H1 (cell line): ENCODE measurements at regions not wholly inside any gene's neighbourhood (a gene's known extent, or its start where the extent isn't known, plus 50 kb on each side); places are given as distances from the start of the nearest gene placed in this dataset.

Source experiments
- CTCF ChIA-PET: fragments of 300-600 bp; sonication (Branson Sonifier 250); formaldehyde crosslinking; loops from one replicate; lab custom pipeline; 2021; ENCODE audit not compliant: partially characterized antibody; lab: Charles Lee
- POLR2A ChIA-PET: fragments of 300-600 bp; sonication (Branson Sonifier 250); formaldehyde crosslinking; loops from one replicate; lab custom pipeline; 2021; ENCODE audit warnings: inconsistent platforms; ENCODE audit not compliant: partially characterized antibody; lab: Charles Lee
- DNase-seq, 2 experiments: peaks; one replicate each; pipeline versions ENCODE4 v3.0.0 to v3.0.0-alpha.2; 2010 to 2022; ENCODE audit warnings: low spot score in 2 of 2, low read depth in 1 of 2, mixed read lengths in 1 of 2
- FAIRE-seq: peaks from 2 replicates; lab custom pipeline; 2011; peaks lifted over from hg19 to GRCh38; lab: Jason Lieb, UNC
- H2AFZ ChIP-seq: 2 replicates; pipeline ENCODE4 v1.8.1; 2012; ENCODE audit warnings: low read length, inconsistent platforms
- H2AK5ac ChIP-seq: 2 replicates; pipeline ENCODE4 v1.6.1; 2013; ENCODE audit warnings: low read depth, low read length
- H2BK120ac ChIP-seq: replicated peaks from 2 replicates; pipeline ENCODE3; 2013; ENCODE audit warnings: low read depth, low read length, inconsistent platforms
- H2BK12ac ChIP-seq: 2 replicates; pipeline ENCODE4 v1.6.1; 2013; ENCODE audit warnings: low read depth, low read length
- H2BK15ac ChIP-seq: 2 replicates; pipeline ENCODE4 v1.6.1; 2013; ENCODE audit warnings: low read length
- H2BK20ac ChIP-seq: 2 replicates; pipeline ENCODE4 v1.6.1; 2013; ENCODE audit warnings: low read length
- H2BK5ac ChIP-seq: 2 replicates; pipeline ENCODE4 v1.6.1; 2013; ENCODE audit warnings: low read depth, low read length
- H3K14ac ChIP-seq: 2 replicates; pipeline ENCODE4 v1.6.1; 2013; ENCODE audit warnings: inconsistent platforms; ENCODE audit not compliant: insufficient read length
- H3K18ac ChIP-seq: 2 replicates; pipeline ENCODE4 v1.6.1; 2013; ENCODE audit warnings: low read length; ENCODE audit errors: extremely low read depth
- H3K23ac ChIP-seq: 2 replicates; pipeline ENCODE4 v1.6.1; 2013; ENCODE audit warnings: inconsistent platforms; ENCODE audit not compliant: insufficient read length
- H3K23me2 ChIP-seq: 2 replicates; pipeline ENCODE4 v1.6.1; 2013; ENCODE audit warnings: low read depth, low read length
- H3K27ac ChIP-seq: 2 replicates; pipeline ENCODE4 v1.6.1; 2011; ENCODE audit warnings: low read depth, low read length, inconsistent platforms
- H3K27me3 ChIP-seq, 4 experiments: replicated peaks in 1 of 4; 1 replicate in 1 of 4; 2 replicates in 3 of 4; pipeline versions ENCODE4 v1.6.1 to v1.8.1; 2011 to 2013; ENCODE audit warnings: low read length in 3 of 4, mild to moderate bottlenecking in 3 of 4, inconsistent platforms in 2 of 4, mixed read lengths in 2 of 4, moderate library complexity in 1 of 4; ENCODE audit not compliant: control insufficient read depth in 3 of 4, insufficient read depth in 3 of 4; ENCODE audit errors: extremely low read depth in 1 of 4
- H3K36me3 ChIP-seq, 4 experiments: 2 replicates each; pipeline versions ENCODE4 v1.6.1 to v1.8.1; 2011 to 2013; ENCODE audit warnings: mild to moderate bottlenecking in 4 of 4, low read length in 3 of 4, moderate library complexity in 2 of 4, control low read depth in 1 of 4, inconsistent platforms in 1 of 4; ENCODE audit not compliant: insufficient read depth in 4 of 4, control insufficient read depth in 2 of 4
- H3K4ac ChIP-seq: replicated peaks from 2 replicates; pipeline ENCODE3; 2013; ENCODE audit warnings: low read length, low read depth, mixed read lengths, inconsistent platforms; ENCODE audit not compliant: insufficient read length
- H3K4me1 ChIP-seq, 4 experiments: replicated peaks in 1 of 4; 1 replicate in 1 of 4; 2 replicates in 3 of 4; pipeline versions ENCODE4 v1.6.1 to v1.8.1; 2011 to 2013; ENCODE audit warnings: low read length in 3 of 4, inconsistent platforms in 2 of 4, mixed read lengths in 1 of 4; ENCODE audit not compliant: insufficient read depth in 4 of 4, control insufficient read depth in 3 of 4
- H3K4me2 ChIP-seq, 2 experiments: 2 replicates each; pipeline versions ENCODE4 v1.6.1 to v1.8.1; 2011 to 2013; ENCODE audit warnings: low read depth in 2 of 2, low read length in 2 of 2, control low read depth in 1 of 2, inconsistent platforms in 1 of 2, mild to moderate bottlenecking in 1 of 2; ENCODE audit not compliant: insufficient read depth in 1 of 2
- H3K4me3 ChIP-seq, 4 experiments: fragments of 200-600, 300-600 bp in 1 of 4; sonication (generic), shearing (Covaris generic), sonication (Bioruptor Twin) in 1 of 4; 2 replicates each; pipeline versions ENCODE4 v1.5.1 to v1.8.1; 2011 to 2016; ENCODE audit warnings: low read length in 4 of 4, low read depth in 3 of 4, control low read depth in 2 of 4, inconsistent platforms in 2 of 4, mild to moderate bottlenecking in 2 of 4, mixed read lengths in 1 of 4, moderate library complexity in 1 of 4; ENCODE audit not compliant: insufficient read depth in 2 of 4; ENCODE audit errors: extremely low read depth in 1 of 4
- H3K56ac ChIP-seq: replicated peaks from 2 replicates; pipeline ENCODE3; 2013; ENCODE audit warnings: low read depth, mild to moderate bottlenecking, mixed read lengths, low read length, inconsistent platforms; ENCODE audit not compliant: insufficient read length
- H3K79me1 ChIP-seq: 2 replicates; pipeline ENCODE4 v1.6.1; 2013; ENCODE audit warnings: low read depth, low read length, control low read depth
- H3K79me2 ChIP-seq, 2 experiments: 2 replicates each; pipeline versions ENCODE4 v1.6.1 to v1.8.1; 2012 to 2013; ENCODE audit warnings: low read length in 2 of 2, mild to moderate bottlenecking in 2 of 2, inconsistent platforms in 1 of 2; ENCODE audit not compliant: insufficient read depth in 2 of 2, control insufficient read depth in 1 of 2
- H3K9ac ChIP-seq, 4 experiments: replicated peaks in 1 of 4; 1 replicate in 1 of 4; 2 replicates in 3 of 4; pipeline versions ENCODE4 v1.6.1 to v1.8.1; 2011 to 2013; ENCODE audit warnings: low read depth in 3 of 4, low read length in 3 of 4, control low read depth in 2 of 4, mild to moderate bottlenecking in 2 of 4, moderate library complexity in 2 of 4, inconsistent platforms in 1 of 4; ENCODE audit errors: extremely low read depth in 1 of 4
- H3K9me3 ChIP-seq, 2 experiments: 2 replicates each; pipeline versions ENCODE4 v1.6.1 to v1.8.1; 2012 to 2013; ENCODE audit warnings: mild to moderate bottlenecking in 2 of 2, moderate library complexity in 2 of 2, control low read depth in 1 of 2, inconsistent platforms in 1 of 2, low read depth in 1 of 2, low read length in 1 of 2, mixed read lengths in 1 of 2; ENCODE audit not compliant: insufficient read depth in 2 of 2
- H4K20me1 ChIP-seq, 2 experiments: replicated peaks in 1 of 2; 2 replicates each; pipeline versions ENCODE3 to v1.8.1; 2011 to 2013; ENCODE audit warnings: inconsistent platforms in 2 of 2, low read length in 2 of 2, mild to moderate bottlenecking in 1 of 2; ENCODE audit not compliant: insufficient read depth in 2 of 2, control insufficient read depth in 1 of 2
- H4K5ac ChIP-seq: 2 replicates; pipeline ENCODE4 v1.6.1; 2013; ENCODE audit warnings: low read length, low read depth, mixed read lengths, inconsistent platforms; ENCODE audit not compliant: insufficient read length
- H4K8ac ChIP-seq: 2 replicates; pipeline ENCODE4 v1.8.0; 2013; ENCODE audit warnings: mild to moderate bottlenecking, moderate library complexity, low read length, inconsistent platforms; ENCODE audit not compliant: insufficient read depth; ENCODE audit errors: extremely low read depth
- H4K91ac ChIP-seq: replicated peaks from 2 replicates; pipeline ENCODE3; 2013; ENCODE audit warnings: low read length, mixed read lengths, inconsistent platforms; ENCODE audit not compliant: insufficient read length
- CHD1 ChIP-seq: IDR thresholded peaks from 2 replicates; pipeline ENCODE4 v1.6.1; 2012; ENCODE audit warnings: low read depth, low read length, improper control_type of control experiment
- NANOG ChIP-seq: IDR thresholded peaks from 2 replicates; pipeline ENCODE4 v1.6.1; 2011; ENCODE audit warnings: low read length, low read depth, mild to moderate bottlenecking, inconsistent platforms; ENCODE audit not compliant: insufficient read depth, poor library complexity, severe bottlenecking
- SIN3A ChIP-seq, 2 experiments: IDR thresholded peaks in 1 of 2; conservative IDR thresholded peaks in 1 of 2; 2 replicates each; pipeline ENCODE4 v1.6.1; 2011 to 2012; ENCODE audit warnings: low read length in 2 of 2, improper control_type of control experiment in 1 of 2, low read depth in 1 of 2, mild to moderate bottlenecking in 1 of 2
- WGBS, 2 experiments: shearing (Covaris generic) in 1 of 2; methylation state at CpG; one replicate each; pipeline versions ENCODE4 v1.1.6 to v1.1.7; 2013 to 2015; ENCODE audit warnings: low lambda C conversion rate in 2 of 2, mixed read lengths in 2 of 2, inconsistent platforms in 1 of 2, low coverage in 1 of 2, missing lambda C conversion rate in 1 of 2; ENCODE audit not compliant: insufficient replicate concordance in 2 of 2, insufficient coverage in 1 of 2, insufficient read length in 1 of 2; ENCODE audit errors: extremely low coverage in 1 of 2, missing lambda C conversion rate in 1 of 2; 5-methylcytosine and 5-hydroxymethylcytosine counted together

GRCh38 chr4:43512253-43512652 lies 619.7 kb downstream of the GRXCR1 start:
- H3K9ac ChIP-seq = no peak overlapping the region
- no peaks in the 10 kb centered on the region for H3K23me2 ChIP-seq
- POLR2A ChIA-PET = no interaction called here
- no peak overlapping the region for H3K27ac ChIP-seq
- H2BK120ac ChIP-seq = no peak overlapping the region
- no peak overlapping the region for H4K91ac ChIP-seq
- WGBS, 2 experiments = 88% methylated on average over 1 of the region's 1 CpG; no CpG with 5 or more reads in 1 of the 2 experiments
- H4K5ac ChIP-seq = no peak overlapping the region
- no peak for FAIRE-seq
- no peaks in the 10 kb centered on the region for H3K79me1 ChIP-seq
- no peak overlapping the region for H3K23ac ChIP-seq
- H3K4me1 ChIP-seq = no peaks in the 10 kb centered on the region
- no peak overlapping the region for H3K4me2 ChIP-seq
- DNase-seq = no peak
- no peaks in the 10 kb centered on the region for H3K27me3 ChIP-seq
- no peak overlapping the region for H2AK5ac ChIP-seq
- H2AFZ ChIP-seq = no peak overlapping the region
- H3K36me3 ChIP-seq = no peaks in the 10 kb centered on the region
- no peak overlapping the region for H3K4me3 ChIP-seq
- no peak overlapping the region for H2BK20ac ChIP-seq
- H3K18ac ChIP-seq = no peak overlapping the region
- H2BK12ac ChIP-seq = no peak overlapping the region
- no peak overlapping the region for H3K56ac ChIP-seq
- TF ChIP-seq CHD1 (no peak), SIN3A (conservative IDR thresholded peaks at IDR 0.05 in 1 of 2, IDR thresholded peaks at IDR 0.05 in 1 of 2; ENCODE audit: low read depth in 1 of 2, low read length in 2 of 2) (no peak), NANOG (no peak)
- TF ChIP-seq, all 59 proteins: peak for 0
- H3K14ac ChIP-seq = no peak overlapping the region
- CTCF ChIA-PET = no interaction called here
- no peak overlapping the region for H3K4ac ChIP-seq
- H4K8ac ChIP-seq = no peak overlapping the region
- no peaks in the 10 kb centered on the region for H3K79me2 ChIP-seq
- no peak overlapping the region for H2BK5ac ChIP-seq
- H2BK15ac ChIP-seq = no peak overlapping the region
- peaks cover 6 to 9% of the 10 kb centered on the region in 2 experiments; a peak in 2 of 4 replicates for H3K9me3 ChIP-seq
- no peaks in the 10 kb centered on the region for H4K20me1 ChIP-seq
